Peyer's patch (tissue), 4 donors: ENCODE measurements at regions not wholly inside any gene's neighbourhood (a gene's known extent, or its start where the extent isn't known, plus 50 kb on each side); places are given as distances from the start of the nearest gene placed in this dataset.

Source experiments
- DNase-seq, 3 donors: peaks; one replicate each; pipeline ENCODE4 v3.0.0-alpha.2; 2017 to 2019
- H3K27ac ChIP-seq, 4 donors: fragments of 200-600 bp; sonication (generic); one replicate each; pipeline ENCODE4 v1.5.1; 2016 to 2019
- H3K27me3 ChIP-seq, 2 donors: fragments of 200-600 bp; sonication (generic); one replicate each; pipeline ENCODE4 v1.5.1; 2019
- H3K36me3 ChIP-seq, 3 donors: fragments of 200-600 bp; sonication (generic); one replicate each; pipeline ENCODE4 v1.5.1; 2016 to 2019
- H3K4me1 ChIP-seq, 4 donors: fragments of 200-600 bp; sonication (generic); one replicate each; pipeline ENCODE4 v1.5.1; 2016 to 2019
- H3K4me3 ChIP-seq, 4 donors: fragments of 200-600 bp; sonication (generic); 1 replicate in 3 of 4; 2 replicates in 1 of 4; pipeline ENCODE4 v1.5.1; 2016 to 2019; ENCODE audit warnings: mild to moderate bottlenecking in 1 of 4
- H3K9me3 ChIP-seq, 4 donors: fragments of 200-600 bp; sonication (generic); one replicate each; pipeline ENCODE4 v1.5.1; 2016 to 2019; ENCODE audit warnings: mild to moderate bottlenecking in 1 of 4
- POLR2A ChIP-seq, 2 donors: fragments of 450-650 bp; IDR thresholded peaks; one replicate each; pipeline ENCODE4 v1.5.1; 2017; ENCODE audit warnings: antibody characterized with exemption in 2 of 2, mild to moderate bottlenecking in 2 of 2, moderate library complexity in 2 of 2
- TF ChIP-seq, protein P1 (sequence below), 6 experiments: fragments of 450-650 bp in 4 of 6; fragments of 200-600 bp in 2 of 6; sonication (generic) in 1 of 6; IDR thresholded peaks; one replicate each; pipeline ENCODE4 v1.5.1; 2017 to 2019; ENCODE audit warnings: antibody characterized with exemption in 6 of 6, mild to moderate bottlenecking in 3 of 6, moderate library complexity in 1 of 6

DNA sequence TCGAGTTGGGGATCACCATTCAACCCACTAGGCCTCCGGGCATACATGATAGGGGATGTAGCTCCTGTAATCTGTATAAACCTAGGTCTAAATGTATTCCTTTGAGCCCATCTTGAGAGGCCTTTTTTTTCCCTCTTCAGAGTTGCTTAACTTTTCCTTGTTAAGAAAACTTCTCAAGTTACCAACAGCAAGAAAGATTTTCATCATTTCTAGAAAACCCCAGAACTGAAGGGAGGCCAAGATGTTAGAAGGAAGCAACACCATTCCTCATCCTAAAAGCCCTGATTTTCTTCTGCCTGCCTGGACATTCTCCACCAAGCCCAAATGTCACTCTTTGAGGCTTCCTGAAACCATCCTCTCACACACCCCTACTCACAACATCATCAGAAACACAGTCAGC lies 79.4 kb downstream of the TMPRSS5 start:
- no peak overlapping the region for H3K4me3 ChIP-seq
- H3K4me1 ChIP-seq: no peaks in the 10 kb centered on the region
- no peak for DNase-seq
- H3K27me3 ChIP-seq: no peaks in the 10 kb centered on the region
- no peaks in the 10 kb centered on the region for H3K9me3 ChIP-seq
- no peak for TF ChIP-seq POLR2A (IDR thresholded peaks at IDR 0.05)
- TF ChIP-seq, protein P1, sequence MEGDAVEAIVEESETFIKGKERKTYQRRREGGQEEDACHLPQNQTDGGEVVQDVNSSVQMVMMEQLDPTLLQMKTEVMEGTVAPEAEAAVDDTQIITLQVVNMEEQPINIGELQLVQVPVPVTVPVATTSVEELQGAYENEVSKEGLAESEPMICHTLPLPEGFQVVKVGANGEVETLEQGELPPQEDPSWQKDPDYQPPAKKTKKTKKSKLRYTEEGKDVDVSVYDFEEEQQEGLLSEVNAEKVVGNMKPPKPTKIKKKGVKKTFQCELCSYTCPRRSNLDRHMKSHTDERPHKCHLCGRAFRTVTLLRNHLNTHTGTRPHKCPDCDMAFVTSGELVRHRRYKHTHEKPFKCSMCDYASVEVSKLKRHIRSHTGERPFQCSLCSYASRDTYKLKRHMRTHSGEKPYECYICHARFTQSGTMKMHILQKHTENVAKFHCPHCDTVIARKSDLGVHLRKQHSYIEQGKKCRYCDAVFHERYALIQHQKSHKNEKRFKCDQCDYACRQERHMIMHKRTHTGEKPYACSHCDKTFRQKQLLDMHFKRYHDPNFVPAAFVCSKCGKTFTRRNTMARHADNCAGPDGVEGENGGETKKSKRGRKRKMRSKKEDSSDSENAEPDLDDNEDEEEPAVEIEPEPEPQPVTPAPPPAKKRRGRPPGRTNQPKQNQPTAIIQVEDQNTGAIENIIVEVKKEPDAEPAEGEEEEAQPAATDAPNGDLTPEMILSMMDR (IDR thresholded peaks at IDR 0.05): no peak
- no peak overlapping the region for H3K27ac ChIP-seq
- H3K36me3 ChIP-seq: no peaks in the 10 kb centered on the region

DNA sequence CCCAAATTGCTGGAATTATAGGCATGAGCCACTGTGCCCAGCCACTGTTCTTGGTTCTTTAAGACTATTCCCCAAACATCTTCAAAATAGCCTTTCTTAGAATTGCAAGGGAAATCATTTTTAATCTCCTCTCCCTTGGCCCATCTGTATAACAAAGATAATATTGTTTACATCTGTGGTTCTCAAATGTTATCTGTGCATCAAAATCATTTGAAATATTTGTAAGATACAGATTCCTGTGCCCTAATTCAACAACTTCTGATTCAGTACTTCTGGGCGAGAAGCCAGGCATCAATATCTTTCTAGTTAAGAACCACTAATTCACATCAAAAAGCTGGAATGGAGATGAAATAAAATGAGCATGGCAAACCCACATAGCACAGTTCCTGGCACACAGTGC lies 83.0 kb downstream of the TMPRSS5 start:
- Histone ChIP-seq H3K4me3 (no peak overlapping the region), H3K4me1 (no peaks in the 10 kb centered on the region), H3K36me3 (no peaks in the 10 kb centered on the region), H3K27ac (no peak overlapping the region), H3K9me3 (no peaks in the 10 kb centered on the region), H3K27me3 (no peaks in the 10 kb centered on the region)
- DNase-seq: no peak
- TF ChIP-seq, protein P1 (IDR thresholded peaks at IDR 0.05): no peak
- TF ChIP-seq POLR2A (IDR thresholded peaks at IDR 0.05): no peak

DNA sequence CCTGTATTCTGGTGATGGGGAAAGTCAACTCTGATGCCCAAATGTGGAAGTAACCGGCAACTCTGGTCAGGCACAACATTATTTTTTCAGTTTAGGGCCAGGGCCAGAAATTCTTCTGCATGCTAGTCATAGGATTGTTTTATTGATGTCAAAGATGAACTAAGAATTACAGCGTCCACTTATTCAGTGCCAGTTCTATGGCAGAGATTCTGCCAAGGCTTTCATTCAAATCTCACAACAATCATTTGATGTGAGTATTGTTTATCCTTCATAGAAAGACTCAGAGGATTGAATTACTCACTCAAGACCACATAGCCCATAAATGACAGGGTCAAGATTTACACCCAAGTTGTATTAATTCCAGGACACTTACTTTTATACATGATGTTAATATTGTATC lies 87.7 kb downstream of the TMPRSS5 start:
- Histone ChIP-seq H3K27me3 (no peaks in the 10 kb centered on the region), H3K36me3 (no peaks in the 10 kb centered on the region), H3K9me3 (no peaks in the 10 kb centered on the region), H3K4me3 (no peak overlapping the region), H3K4me1 (no peaks in the 10 kb centered on the region), H3K27ac (no peak overlapping the region)
- no peak for DNase-seq
- no peak for TF ChIP-seq POLR2A (IDR thresholded peaks at IDR 0.05)
- TF ChIP-seq, protein P1 (IDR thresholded peaks at IDR 0.05): no peak

DNA sequence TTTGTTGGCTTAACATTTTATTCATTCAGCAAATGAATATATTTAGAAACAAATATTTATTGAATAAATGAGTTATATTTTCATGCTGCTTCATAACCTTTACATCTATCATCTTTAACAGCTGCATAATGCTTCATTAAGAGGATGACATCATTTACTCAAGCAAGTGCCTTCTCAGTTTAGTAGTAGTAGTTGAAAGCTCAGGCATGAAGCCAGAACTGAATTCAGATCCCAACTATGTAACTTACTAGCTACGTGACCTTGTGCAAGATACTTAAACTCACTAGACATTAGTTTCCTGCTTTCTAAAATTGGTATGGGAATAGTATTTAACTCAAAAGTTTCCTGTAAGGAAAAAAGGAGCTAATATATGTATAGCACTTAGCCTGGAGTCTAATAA lies 90.3 kb downstream of the TMPRSS5 start:
- no peaks in the 10 kb centered on the region for H3K9me3 ChIP-seq
- no peak overlapping the region for H3K4me3 ChIP-seq
- TF ChIP-seq POLR2A (IDR thresholded peaks at IDR 0.05): no peak
- TF ChIP-seq, protein P1 (IDR thresholded peaks at IDR 0.05): no peak
- H3K36me3 ChIP-seq: no peaks in the 10 kb centered on the region
- H3K27me3 ChIP-seq: no peaks in the 10 kb centered on the region
- no peak overlapping the region for H3K27ac ChIP-seq
- H3K4me1 ChIP-seq: no peaks in the 10 kb centered on the region
- no peak for DNase-seq

DNA sequence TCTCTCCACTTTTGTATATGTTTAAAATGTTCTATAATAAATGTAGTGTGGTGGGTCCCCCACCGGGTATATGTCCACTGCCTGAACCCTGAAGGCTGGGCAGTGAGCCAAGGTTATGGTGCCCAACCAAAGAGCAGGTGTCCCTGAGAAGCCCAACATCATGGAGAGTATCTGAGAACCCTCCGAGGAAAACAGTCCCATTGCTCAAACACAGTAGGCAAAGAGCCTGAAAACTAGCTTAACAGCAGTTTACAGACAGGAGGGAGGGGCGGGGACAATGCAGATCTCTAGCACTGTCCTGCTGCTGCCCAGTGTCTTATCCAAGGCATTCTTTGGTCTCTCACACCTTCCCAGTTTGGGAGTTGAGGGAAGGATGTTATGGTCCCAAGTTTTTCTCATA lies 91.0 kb downstream of the TMPRSS5 start:
- DNase-seq: no peak
- Histone ChIP-seq H3K4me3 (no peak overlapping the region), H3K36me3 (no peaks in the 10 kb centered on the region), H3K27me3 (no peaks in the 10 kb centered on the region), H3K4me1 (no peaks in the 10 kb centered on the region), H3K27ac (no peak overlapping the region), H3K9me3 (no peaks in the 10 kb centered on the region)
- TF ChIP-seq, protein P1 (IDR thresholded peaks at IDR 0.05): no peak
- TF ChIP-seq POLR2A (IDR thresholded peaks at IDR 0.05): no peak

DNA sequence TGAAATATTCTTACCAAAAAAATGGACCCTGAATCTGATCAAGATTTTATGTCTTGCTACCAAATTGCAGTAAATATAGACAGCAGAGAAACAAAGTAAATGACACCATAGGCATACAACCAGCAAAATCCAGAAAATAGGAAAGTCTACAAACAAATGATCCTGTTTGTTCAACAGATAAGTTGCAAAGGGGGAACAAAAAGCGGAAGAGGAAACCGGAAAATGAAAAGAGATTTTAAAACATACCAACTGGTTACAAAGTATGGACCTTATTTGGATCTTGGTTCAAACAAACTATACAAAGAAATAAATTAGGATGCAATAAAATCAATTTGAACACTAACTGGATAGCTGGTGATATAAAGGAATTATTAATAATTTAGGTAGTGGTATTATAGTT lies 92.0 kb downstream of the TMPRSS5 start:
- no peak overlapping the region for H3K4me3 ChIP-seq
- DNase-seq: no peak
- H3K36me3 ChIP-seq: no peaks in the 10 kb centered on the region
- H3K27me3 ChIP-seq: no peaks in the 10 kb centered on the region
- no peaks in the 10 kb centered on the region for H3K4me1 ChIP-seq
- H3K27ac ChIP-seq: no peak overlapping the region
- H3K9me3 ChIP-seq: no peaks in the 10 kb centered on the region
- TF ChIP-seq, protein P1 (IDR thresholded peaks at IDR 0.05): no peak
- TF ChIP-seq POLR2A (IDR thresholded peaks at IDR 0.05): no peak
